CD4-positive, alpha-beta T cell (primary cell): ENCODE measurements at regions not wholly inside any gene's neighbourhood (a gene's known extent, or its start where the extent isn't known, plus 50 kb on each side); places are given as distances from the start of the nearest gene placed in this dataset.

Experiments used
- ATAC-seq: fragments of 200-7000 bp; cut with Tn5 transposase; one replicate; pipeline ENCODE4 v1.10.0; 2022; ENCODE audit warnings: mild to moderate bottlenecking; ENCODE audit not compliant: poor library complexity
- CTCF ChIA-PET: fragments of 350-600 bp; sonication (Branson Sonifier 250); formaldehyde crosslinking; loops from one replicate; lab custom pipeline; 2021; ENCODE audit warnings: antibody characterized with exemption, inconsistent platforms; lab: Charles Lee
- POLR2A ChIA-PET: fragments of 350-600 bp; sonication (Branson Sonifier 250); formaldehyde crosslinking; loops from one replicate; lab custom pipeline; 2021; ENCODE audit warnings: antibody characterized with exemption, inconsistent platforms; lab: Charles Lee
- DNase-seq, 14 experiments: peaks; one replicate each; pipeline ENCODE4 v3.0.0-alpha.2; 2013 to 2020; ENCODE audit warnings: mixed read lengths in 2 of 14
- H3K27ac ChIP-seq, 2 donors: one replicate each; pipeline versions ENCODE4 v1.5.1 to v1.7.0; 2013; ENCODE audit warnings: low read length in 2 of 2, low read depth in 1 of 2, mild to moderate bottlenecking in 1 of 2
- H3K27me3 ChIP-seq, 2 experiments: 1 replicate in 1 of 2; 2 replicates in 1 of 2; pipeline versions ENCODE4 v1.6.1 to v1.7.0; 2013; ENCODE audit warnings: low read length in 2 of 2, control low read depth in 1 of 2, mild to moderate bottlenecking in 1 of 2, moderate library complexity in 1 of 2; ENCODE audit not compliant: insufficient read depth in 2 of 2, control insufficient read depth in 1 of 2
- H3K36me3 ChIP-seq: one replicate; pipeline ENCODE4 v1.6.1; 2013; ENCODE audit warnings: low read length, control low read depth; ENCODE audit not compliant: insufficient read depth
- H3K4me1 ChIP-seq: one replicate; pipeline ENCODE4 v1.6.1; 2013; ENCODE audit warnings: low read length, control low read depth; ENCODE audit not compliant: insufficient read depth
- H3K4me3 ChIP-seq: one replicate; pipeline ENCODE4 v1.5.1; 2013; ENCODE audit warnings: mild to moderate bottlenecking, low read length, moderate library complexity
- H3K9me3 ChIP-seq, 2 experiments: 1 replicate in 1 of 2; 2 replicates in 1 of 2; pipeline versions ENCODE4 v1.6.1 to v1.7.0; 2013; ENCODE audit warnings: low read length in 2 of 2, mild to moderate bottlenecking in 2 of 2, control low read depth in 1 of 2, moderate library complexity in 1 of 2; ENCODE audit not compliant: control insufficient read depth in 1 of 2, insufficient read depth in 1 of 2
- H3K27ac Mint-ChIP-seq: one replicate; pipeline ENCODE4 v1.8.0; 2020; ENCODE audit warnings: mixed read lengths
- H3K27me3 Mint-ChIP-seq: one replicate; pipeline ENCODE4 v1.8.0; 2021; ENCODE audit warnings: mixed read lengths
- H3K36me3 Mint-ChIP-seq: one replicate; pipeline ENCODE4 v1.8.0; 2021; ENCODE audit warnings: low read depth, mixed read lengths
- H3K4me1 Mint-ChIP-seq: one replicate; pipeline ENCODE4 v1.8.0; 2021; ENCODE audit warnings: low read depth, mixed read lengths
- H3K4me3 Mint-ChIP-seq: one replicate; pipeline ENCODE4 v1.8.0; 2020; ENCODE audit warnings: mild to moderate bottlenecking, mixed read lengths
- H3K9me3 Mint-ChIP-seq: one replicate; pipeline ENCODE4 v1.8.0; 2020; ENCODE audit warnings: mixed read lengths
- intact Hi-C, 2 experiments: fragments of 100-400 bp; cut with DNase I in 1 of 2; cut with micrococcal nuclease in 1 of 2; formaldehyde crosslinking; loops; one replicate each; pipeline versions ENCODE4 v1.15.1 to v1.9.0; 2023 to 2025; cut with DNase I, micrococcal nuclease
- TF ChIP-seq, protein P1 (sequence below): fragments of 200-600 bp; IDR thresholded peaks from one replicate; pipeline ENCODE4 v1.8.0; 2022; ENCODE audit warnings: antibody characterized with exemption, mild to moderate bottlenecking

- H3K27me3 ChIP-seq: no peaks in the 10 kb centered on the region
- H3K36me3 Mint-ChIP-seq: no peaks in the 10 kb centered on the region
- no peak overlapping the region for H3K27ac Mint-ChIP-seq
- H3K4me1 ChIP-seq: no peaks in the 10 kb centered on the region
- no peaks in the 10 kb centered on the region for H3K4me1 Mint-ChIP-seq
- DNase-seq (no peak), ATAC-seq (no peak)
- H3K4me3 Mint-ChIP-seq: no peak overlapping the region
- no peaks in the 10 kb centered on the region for H3K27me3 Mint-ChIP-seq
- H3K27ac ChIP-seq: no peak overlapping the region
- H3K9me3 Mint-ChIP-seq: no peaks in the 10 kb centered on the region
- H3K4me3 ChIP-seq: no peak overlapping the region
- H3K9me3 ChIP-seq: no peaks in the 10 kb centered on the region
- TF ChIP-seq, protein P1, sequence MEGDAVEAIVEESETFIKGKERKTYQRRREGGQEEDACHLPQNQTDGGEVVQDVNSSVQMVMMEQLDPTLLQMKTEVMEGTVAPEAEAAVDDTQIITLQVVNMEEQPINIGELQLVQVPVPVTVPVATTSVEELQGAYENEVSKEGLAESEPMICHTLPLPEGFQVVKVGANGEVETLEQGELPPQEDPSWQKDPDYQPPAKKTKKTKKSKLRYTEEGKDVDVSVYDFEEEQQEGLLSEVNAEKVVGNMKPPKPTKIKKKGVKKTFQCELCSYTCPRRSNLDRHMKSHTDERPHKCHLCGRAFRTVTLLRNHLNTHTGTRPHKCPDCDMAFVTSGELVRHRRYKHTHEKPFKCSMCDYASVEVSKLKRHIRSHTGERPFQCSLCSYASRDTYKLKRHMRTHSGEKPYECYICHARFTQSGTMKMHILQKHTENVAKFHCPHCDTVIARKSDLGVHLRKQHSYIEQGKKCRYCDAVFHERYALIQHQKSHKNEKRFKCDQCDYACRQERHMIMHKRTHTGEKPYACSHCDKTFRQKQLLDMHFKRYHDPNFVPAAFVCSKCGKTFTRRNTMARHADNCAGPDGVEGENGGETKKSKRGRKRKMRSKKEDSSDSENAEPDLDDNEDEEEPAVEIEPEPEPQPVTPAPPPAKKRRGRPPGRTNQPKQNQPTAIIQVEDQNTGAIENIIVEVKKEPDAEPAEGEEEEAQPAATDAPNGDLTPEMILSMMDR: no peak
- intact Hi-C loops: no loop called here
- no peaks in the 10 kb centered on the region for H3K36me3 ChIP-seq
- CTCF ChIA-PET: no interaction called here
- POLR2A ChIA-PET: no interaction called here
These were observed 217.6 kb upstream of the CNKSR2 start for GRCh38 chrX:21156632-21157031.

DNA sequence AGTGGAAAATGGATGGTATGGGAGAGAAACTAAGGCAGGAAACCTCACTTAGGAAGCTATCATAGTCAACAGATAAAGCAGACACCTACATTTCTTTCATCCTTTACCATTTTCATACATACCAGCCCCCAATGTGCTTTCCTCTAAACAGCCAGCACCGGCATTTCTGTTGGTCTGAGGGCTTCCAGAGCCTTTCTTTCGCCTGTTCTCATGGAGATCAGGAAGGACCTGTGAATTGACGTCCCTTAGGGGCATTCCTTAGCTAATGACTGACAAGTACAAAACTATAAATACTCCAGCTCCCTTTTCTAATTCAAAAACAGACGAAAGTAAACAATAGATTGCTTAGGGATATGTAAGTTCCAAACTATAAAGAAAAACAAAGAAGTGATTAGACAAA is 215.5 kb upstream of the CNKSR2 start:
- no peaks in the 10 kb centered on the region for H3K27me3 ChIP-seq
- H3K9me3 Mint-ChIP-seq: no peaks in the 10 kb centered on the region
- no peak overlapping the region for H3K4me3 ChIP-seq
- no peak overlapping the region for H3K27ac ChIP-seq
- no peaks in the 10 kb centered on the region for H3K4me1 ChIP-seq
- no peak overlapping the region for H3K4me3 Mint-ChIP-seq
- TF ChIP-seq, protein P1: no peak
- H3K36me3 Mint-ChIP-seq: no peaks in the 10 kb centered on the region
- H3K27me3 Mint-ChIP-seq: no peaks in the 10 kb centered on the region
- no peak for ATAC-seq
- no peaks in the 10 kb centered on the region for H3K9me3 ChIP-seq
- ChIA-PET CTCF (no interaction called here), POLR2A (no interaction called here)
- no peaks in the 10 kb centered on the region for H3K4me1 Mint-ChIP-seq
- H3K27ac Mint-ChIP-seq: no peak overlapping the region
- no peak for DNase-seq
- intact Hi-C loops: no loop called here
- no peaks in the 10 kb centered on the region for H3K36me3 ChIP-seq

DNA sequence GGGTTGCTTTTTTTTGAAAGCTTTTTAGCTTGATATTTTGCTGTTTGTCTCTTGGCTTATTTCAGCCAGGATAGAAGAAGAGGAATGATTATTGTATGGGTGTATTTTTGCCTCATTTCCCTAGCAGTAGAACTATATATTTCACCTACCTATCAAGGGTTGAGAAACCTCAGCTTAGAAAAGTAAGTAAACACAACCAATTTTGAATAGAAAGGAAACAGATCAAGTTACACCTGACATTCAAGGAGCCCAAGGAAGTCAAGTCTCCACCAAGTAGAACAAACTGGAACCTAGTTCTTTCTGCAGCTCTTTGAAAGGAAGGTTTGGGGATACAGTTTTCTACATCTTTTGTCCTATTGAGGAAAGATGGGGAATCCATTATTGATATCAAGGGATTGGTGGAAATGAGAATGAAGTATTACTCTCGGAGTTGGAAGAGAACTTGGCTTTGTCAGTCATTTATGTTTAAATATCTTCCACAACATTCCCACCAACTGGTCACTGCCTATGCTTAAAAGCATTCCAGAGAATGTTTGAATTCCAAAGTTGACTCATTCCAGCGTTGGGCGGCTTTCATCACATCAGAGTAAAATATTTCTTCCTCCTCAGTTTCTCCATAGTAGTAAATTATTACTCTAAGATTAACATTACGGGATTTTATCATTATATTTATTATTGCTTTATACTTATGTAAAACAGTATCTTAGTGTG is 207.8 kb upstream of the CNKSR2 start:
- Histone ChIP-seq H3K27me3 (no peaks in the 10 kb centered on the region), H3K4me1 (no peaks in the 10 kb centered on the region), H3K9me3 (no peaks in the 10 kb centered on the region), H3K36me3 (no peaks in the 10 kb centered on the region), H3K4me3 (no peak overlapping the region), H3K27ac (no peak overlapping the region)
- Mint-ChIP-seq H3K9me3 (no peaks in the 10 kb centered on the region), H3K4me3 (no peak overlapping the region), H3K36me3 (no peaks in the 10 kb centered on the region), H3K27me3 (no peaks in the 10 kb centered on the region), H3K4me1 (no peaks in the 10 kb centered on the region), H3K27ac (no peak overlapping the region)
- intact Hi-C loops: no loop called here
- POLR2A ChIA-PET: no interaction called here
- TF ChIP-seq, protein P1: no peak
- ATAC-seq (no peak), DNase-seq (no peak)
- CTCF ChIA-PET: no interaction called here
